ENCODE measurements at regions not wholly inside any gene's neighbourhood (a gene's known extent, or its start where the extent isn't known, plus 50 kb on each side); places are given as distances from the start of the nearest gene placed in this dataset.
A peak's percentile ranks its signal among the peaks of the same experiment; 100 is the strongest.

- WGBS, 2 donors: 39 to 52% methylated on average over 5 of the region's 5 CpGs
- DNase-seq (ENCODE audit: low spot score in 2 of 2): no peak
- no peak overlapping the region for H3K4me3 ChIP-seq (ENCODE audit: low read depth, poor library complexity, severe bottlenecking)
- intact Hi-C loops (cut with DNase I; ENCODE audit: low total_unique reads): no loop called here
- TF ChIP-seq POLR2A (IDR thresholded peaks at IDR 0.05): no peak
- no peak for TF ChIP-seq CTCF (IDR thresholded peaks at IDR 0.05)
These were observed 141.8 kb downstream of the MXRA5 start for GRCh38 chrX:3204606-3205005.

GRCh38 chrX:3195845-3196244, 150.6 kb downstream of the MXRA5 start:
- no peak for DNase-seq (ENCODE audit: low spot score in 2 of 2)
- TF ChIP-seq POLR2A (IDR thresholded peaks at IDR 0.05) (no peak), CTCF (IDR thresholded peaks at IDR 0.05) (no peak)
- intact Hi-C loops (cut with DNase I; ENCODE audit: low total_unique reads): no loop called here
- 77 to 84% methylated on average over 1 of the region's 1 CpG for WGBS, 2 donors
- no peak overlapping the region for H3K4me3 ChIP-seq (ENCODE audit: low read depth, poor library complexity, severe bottlenecking)

GRCh38 chrX:3192835-3193234, 151.6 kb downstream of the ARSF start:
- DNase-seq (ENCODE audit: low spot score in 2 of 2): no peak
- no peak overlapping the region for H3K4me3 ChIP-seq (ENCODE audit: low read depth, poor library complexity, severe bottlenecking)
- 51 to 67% methylated on average over 4 of the region's 4 CpGs for WGBS, 2 donors
- TF ChIP-seq POLR2A (IDR thresholded peaks at IDR 0.05) (no peak), CTCF (IDR thresholded peaks at IDR 0.05) (no peak)
- intact Hi-C loops (cut with DNase I; ENCODE audit: low total_unique reads): no loop called here

GRCh38 chrX:3191796-3192195, 150.5 kb downstream of the ARSF start:
- H3K4me3 ChIP-seq (ENCODE audit: low read depth, poor library complexity, severe bottlenecking): no peak overlapping the region
- DNase-seq (ENCODE audit: low spot score in 2 of 2): no peak
- intact Hi-C loops (cut with DNase I; ENCODE audit: low total_unique reads): no loop called here
- TF ChIP-seq CTCF (IDR thresholded peaks at IDR 0.05): no peak
- TF ChIP-seq POLR2A (IDR thresholded peaks at IDR 0.05): no peak
- WGBS, 2 donors: 52% methylated on average over 5 of the region's 5 CpGs

- 45 to 56% methylated on average over 3 of the region's 3 CpGs for WGBS, 2 donors
- TF ChIP-seq POLR2A (IDR thresholded peaks at IDR 0.05) (no peak), CTCF (IDR thresholded peaks at IDR 0.05) (no peak)
- intact Hi-C loops (cut with DNase I; ENCODE audit: low total_unique reads): no loop called here
- no peak for DNase-seq (ENCODE audit: low spot score in 2 of 2)
- no peak overlapping the region for H3K4me3 ChIP-seq (ENCODE audit: low read depth, poor library complexity, severe bottlenecking)
These were observed 149.9 kb downstream of the ARSF start for GRCh38 chrX:3191201-3191600.

- 20 to 44% methylated on average over 5 of the region's 5 CpGs for WGBS, 2 donors
- intact Hi-C loops (cut with DNase I; ENCODE audit: low total_unique reads): no loop called here
- peak in 1 of 2 donors; percentile 30 for DNase-seq (ENCODE audit: low spot score in 2 of 2)
- H3K4me3 ChIP-seq (ENCODE audit: low read depth, poor library complexity, severe bottlenecking): no peak overlapping the region
- TF ChIP-seq POLR2A (IDR thresholded peaks at IDR 0.05): no peak
- no peak for TF ChIP-seq CTCF (IDR thresholded peaks at IDR 0.05)
These were observed 143.1 kb downstream of the ARSF start for GRCh38 chrX:3184176-3184930.

Data from lower leg skin (tissue), 4 donors.